ENCODE measurements at regions not wholly inside any gene's neighbourhood (a gene's known extent, or its start where the extent isn't known, plus 50 kb on each side); places are given as distances from the start of the nearest gene placed in this dataset.

GRCh38 chr19:28067882-28068281 lies 1145.1 kb downstream of the UQCRFS1 start:
- Histone ChIP-seq H3K27me3 (peaks cover 0 to 3% (median 0%) of the 10 kb centered on the region in 9 donors), H3K9me3 (no peaks in the 10 kb centered on the region), H3K4me1 (no peaks in the 10 kb centered on the region), H3K4me3 (no peak overlapping the region), H3K27ac (no peak overlapping the region), H3K36me3 (no peaks in the 10 kb centered on the region)
- DNase-seq (no peak), ATAC-seq (no peak)
- TF ChIP-seq, protein P1, sequence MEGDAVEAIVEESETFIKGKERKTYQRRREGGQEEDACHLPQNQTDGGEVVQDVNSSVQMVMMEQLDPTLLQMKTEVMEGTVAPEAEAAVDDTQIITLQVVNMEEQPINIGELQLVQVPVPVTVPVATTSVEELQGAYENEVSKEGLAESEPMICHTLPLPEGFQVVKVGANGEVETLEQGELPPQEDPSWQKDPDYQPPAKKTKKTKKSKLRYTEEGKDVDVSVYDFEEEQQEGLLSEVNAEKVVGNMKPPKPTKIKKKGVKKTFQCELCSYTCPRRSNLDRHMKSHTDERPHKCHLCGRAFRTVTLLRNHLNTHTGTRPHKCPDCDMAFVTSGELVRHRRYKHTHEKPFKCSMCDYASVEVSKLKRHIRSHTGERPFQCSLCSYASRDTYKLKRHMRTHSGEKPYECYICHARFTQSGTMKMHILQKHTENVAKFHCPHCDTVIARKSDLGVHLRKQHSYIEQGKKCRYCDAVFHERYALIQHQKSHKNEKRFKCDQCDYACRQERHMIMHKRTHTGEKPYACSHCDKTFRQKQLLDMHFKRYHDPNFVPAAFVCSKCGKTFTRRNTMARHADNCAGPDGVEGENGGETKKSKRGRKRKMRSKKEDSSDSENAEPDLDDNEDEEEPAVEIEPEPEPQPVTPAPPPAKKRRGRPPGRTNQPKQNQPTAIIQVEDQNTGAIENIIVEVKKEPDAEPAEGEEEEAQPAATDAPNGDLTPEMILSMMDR (IDR thresholded peaks at IDR 0.05): no peak
- TF ChIP-seq POLR2A (IDR thresholded peaks at IDR 0.05): no peak
- intact Hi-C loops (cut with DNase I): no loop called here
- 24 to 46% (median 32%) methylated on average over 2 of the region's 2 CpGs for WGBS, 4 donors

DNA sequence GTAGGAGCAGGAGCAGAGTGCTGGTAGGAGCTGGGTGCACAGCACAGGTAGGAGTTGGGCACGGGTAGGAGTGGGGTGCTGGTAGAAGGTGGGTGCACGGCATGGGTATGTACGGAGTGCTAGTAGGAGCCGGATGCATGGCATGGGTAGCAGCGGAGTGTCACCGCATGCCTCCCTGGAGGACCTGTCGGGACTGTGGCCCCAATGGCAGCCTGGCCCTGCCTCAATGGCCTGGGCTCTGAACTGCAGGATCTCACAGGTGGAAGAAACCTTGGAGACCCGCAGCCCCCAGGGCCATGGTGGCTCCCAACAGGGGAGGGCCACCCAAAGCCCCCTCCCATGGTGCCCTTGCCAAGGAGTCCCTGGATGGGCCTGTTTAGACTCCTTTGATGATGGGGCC lies 1146.0 kb downstream of the UQCRFS1 start:
- no peaks in the 10 kb centered on the region for H3K9me3 ChIP-seq
- H3K4me1 ChIP-seq: no peaks in the 10 kb centered on the region
- H3K27me3 ChIP-seq: peaks cover 0 to 3% (median 0%) of the 10 kb centered on the region in 9 donors
- H3K27ac ChIP-seq: no peak overlapping the region
- 91 to 93% (median 92%) methylated on average over 8 of the region's 8 CpGs for WGBS, 4 donors
- ATAC-seq (no peak), DNase-seq (no peak)
- TF ChIP-seq, protein P1 (IDR thresholded peaks at IDR 0.05): no peak
- no peak for TF ChIP-seq POLR2A (IDR thresholded peaks at IDR 0.05)
- no peaks in the 10 kb centered on the region for H3K36me3 ChIP-seq
- intact Hi-C loops (cut with DNase I): no loop called here
- no peak overlapping the region for H3K4me3 ChIP-seq

DNA sequence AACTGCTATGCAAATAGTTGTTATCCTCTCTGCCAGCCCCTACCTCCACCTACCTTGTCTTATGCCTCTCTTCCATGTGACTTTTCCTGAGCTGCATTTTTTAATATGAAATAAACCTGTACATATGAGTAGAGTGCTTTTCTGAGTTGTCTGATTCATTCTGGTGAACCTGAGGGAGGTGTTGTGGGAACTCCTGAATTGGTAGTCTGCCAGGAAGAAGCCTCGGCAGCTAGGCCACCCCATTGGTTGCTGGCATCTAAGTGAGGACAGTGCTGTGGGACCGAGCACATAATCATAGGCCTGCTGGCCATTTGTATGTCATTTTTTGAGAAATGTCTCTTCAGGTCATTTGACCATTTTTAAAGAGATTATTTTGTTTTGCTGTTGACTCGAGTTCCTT lies 1146.8 kb downstream of the UQCRFS1 start:
- Histone ChIP-seq H3K4me1 (no peaks in the 10 kb centered on the region), H3K27ac (no peak overlapping the region), H3K9me3 (no peaks in the 10 kb centered on the region), H3K36me3 (no peaks in the 10 kb centered on the region), H3K4me3 (no peak overlapping the region), H3K27me3 (peaks cover 0 to 3% (median 0%) of the 10 kb centered on the region in 9 donors)
- intact Hi-C loops (cut with DNase I): no loop called here
- WGBS, 4 donors: 75 to 84% (median 79%) methylated on average over 3 of the region's 3 CpGs
- DNase-seq (no peak), ATAC-seq (no peak)
- no peak for TF ChIP-seq POLR2A (IDR thresholded peaks at IDR 0.05)
- TF ChIP-seq, protein P1 (IDR thresholded peaks at IDR 0.05): no peak

- H3K4me1 ChIP-seq: no peaks in the 10 kb centered on the region
- TF ChIP-seq POLR2A (IDR thresholded peaks at IDR 0.05): no peak
- TF ChIP-seq, protein P1 (IDR thresholded peaks at IDR 0.05): no peak
- WGBS, 4 donors: 24 to 38% (median 34%) methylated on average over 1 of the region's 1 CpG
- no peaks in the 10 kb centered on the region for H3K9me3 ChIP-seq
- H3K27ac ChIP-seq: no peak overlapping the region
- H3K4me3 ChIP-seq: no peak overlapping the region
- no peaks in the 10 kb centered on the region for H3K36me3 ChIP-seq
- intact Hi-C loops (cut with DNase I): no loop called here
- peaks cover 0 to 2% (median 0%) of the 10 kb centered on the region in 9 donors for H3K27me3 ChIP-seq
- DNase-seq: no peak
- no peak for ATAC-seq
Observed at GRCh38 chr19:28065026-28065425, 1147.9 kb downstream of the UQCRFS1 start.

All from heart left ventricle (tissue), 16 donors.